ENCODE measurements at regions not wholly inside any gene's neighbourhood (a gene's known extent, or its start where the extent isn't known, plus 50 kb on each side); places are given as distances from the start of the nearest gene placed in this dataset.
A peak's percentile ranks its signal among the peaks of the same experiment; 100 is the strongest.
"Not testable (repeated sequence)": the region's sequence is repeated elsewhere in the genome, so short reads cannot be mapped to it uniquely, and the experiment has no call there.

DNA sequence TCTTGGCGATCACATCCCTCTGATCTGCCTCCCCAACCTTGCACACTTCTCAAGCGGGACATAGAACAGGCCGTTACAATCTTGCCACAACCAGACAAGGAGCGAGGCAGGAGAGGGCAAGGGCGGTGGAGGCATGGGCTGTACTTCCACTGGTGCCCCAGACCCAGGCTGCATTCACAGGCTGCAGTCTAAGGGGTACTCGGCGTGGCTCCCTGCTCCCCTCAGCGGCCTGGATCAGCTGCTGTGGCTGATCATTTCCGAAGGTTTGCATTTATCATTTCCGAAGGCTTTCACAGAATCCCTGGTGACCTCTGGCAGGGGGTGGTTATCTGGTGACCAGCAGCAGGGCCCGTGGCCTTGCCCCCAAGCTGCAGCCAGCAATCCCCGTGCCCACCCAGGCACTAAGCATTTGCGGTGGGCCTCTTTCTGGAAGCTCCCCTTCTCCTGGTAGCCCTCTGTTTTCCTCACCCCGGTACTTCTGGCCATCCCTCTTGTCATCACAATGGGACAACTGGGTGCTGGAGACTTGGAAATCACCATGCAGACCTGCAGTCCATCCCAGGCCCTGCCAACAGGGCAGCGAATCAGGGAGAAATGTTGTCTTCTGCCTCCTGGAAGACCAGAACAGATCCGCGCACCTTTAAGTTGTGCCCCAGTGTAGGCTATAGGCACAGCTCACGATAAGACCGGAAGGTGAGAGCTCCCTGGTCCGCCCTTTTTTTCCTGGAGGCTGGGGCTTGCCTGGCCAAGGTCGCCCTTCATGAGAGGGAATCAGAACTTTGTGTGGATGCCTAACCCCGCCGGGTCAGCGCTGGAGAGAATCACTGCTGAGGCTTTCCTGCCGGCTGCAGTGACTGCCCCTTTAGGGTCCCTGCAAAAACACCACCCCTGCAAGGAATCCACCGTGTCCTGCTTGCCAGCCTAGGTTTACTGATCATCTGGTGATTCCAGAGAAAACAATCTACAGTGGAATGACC lies 1739.1 kb downstream of the TP53TG3F start:
- no peak for DNase-seq

DNA sequence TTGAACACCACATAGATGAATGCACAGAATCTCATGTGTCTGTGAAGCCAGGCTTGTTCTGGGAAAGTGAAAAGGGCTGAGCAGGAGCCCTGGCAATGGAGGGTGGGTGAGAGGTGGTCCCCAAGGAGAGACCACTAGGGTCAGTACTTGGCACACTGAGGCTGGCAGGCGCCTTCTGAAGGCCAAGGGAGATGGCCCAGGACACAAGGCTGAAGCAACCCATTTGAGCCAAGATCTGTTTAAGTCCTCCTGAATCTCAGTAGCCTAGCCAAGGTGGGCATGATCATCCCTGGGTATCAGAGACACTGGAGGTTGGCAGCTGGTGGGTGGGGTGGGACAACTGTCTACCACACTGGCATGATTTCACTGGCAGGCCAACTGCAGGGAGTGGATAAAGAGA lies 1741.2 kb downstream of the TP53TG3F start:
- no peak for DNase-seq

DNA sequence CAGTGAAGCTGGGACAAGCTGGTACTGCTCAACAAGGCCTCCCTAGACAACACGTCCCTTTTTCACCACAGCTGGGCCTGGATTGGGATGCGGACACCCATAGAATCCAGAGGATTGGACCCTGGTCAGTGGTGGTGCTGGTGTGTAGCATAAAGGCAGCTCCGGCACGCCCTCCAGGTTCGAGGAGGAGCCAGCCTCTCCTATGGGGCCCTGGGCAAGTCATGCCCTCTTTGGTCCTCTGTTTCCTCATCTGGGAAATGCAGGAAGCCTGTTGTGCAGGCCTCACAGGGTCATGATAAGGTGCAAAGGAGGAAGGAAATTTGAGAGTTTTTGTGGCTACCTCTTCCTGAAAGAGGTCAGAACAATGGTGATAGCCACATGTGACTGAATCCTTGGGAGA lies 1741.7 kb downstream of the TP53TG3F start:
- DNase-seq, result no peak

DNA sequence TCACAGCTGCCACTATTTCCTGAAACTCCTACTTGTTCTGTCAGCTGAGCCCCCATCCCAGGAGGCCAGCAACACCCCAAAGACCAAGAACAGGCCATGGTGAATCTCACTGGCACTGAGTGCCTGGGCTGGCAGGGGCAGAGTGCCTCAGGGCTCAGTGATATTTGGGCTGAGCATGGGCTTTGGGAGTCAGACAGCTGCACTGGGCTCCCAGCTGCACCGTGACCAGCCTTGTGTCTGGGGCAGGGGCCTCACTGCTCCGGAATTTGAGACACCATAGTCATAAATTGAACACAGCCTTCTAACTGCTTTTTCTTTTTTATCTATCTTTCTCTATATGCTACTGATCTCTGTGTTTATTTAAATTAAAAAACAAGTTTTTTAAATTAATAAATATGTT lies 1744.2 kb downstream of the TP53TG3F start:
- no peak for DNase-seq

DNA sequence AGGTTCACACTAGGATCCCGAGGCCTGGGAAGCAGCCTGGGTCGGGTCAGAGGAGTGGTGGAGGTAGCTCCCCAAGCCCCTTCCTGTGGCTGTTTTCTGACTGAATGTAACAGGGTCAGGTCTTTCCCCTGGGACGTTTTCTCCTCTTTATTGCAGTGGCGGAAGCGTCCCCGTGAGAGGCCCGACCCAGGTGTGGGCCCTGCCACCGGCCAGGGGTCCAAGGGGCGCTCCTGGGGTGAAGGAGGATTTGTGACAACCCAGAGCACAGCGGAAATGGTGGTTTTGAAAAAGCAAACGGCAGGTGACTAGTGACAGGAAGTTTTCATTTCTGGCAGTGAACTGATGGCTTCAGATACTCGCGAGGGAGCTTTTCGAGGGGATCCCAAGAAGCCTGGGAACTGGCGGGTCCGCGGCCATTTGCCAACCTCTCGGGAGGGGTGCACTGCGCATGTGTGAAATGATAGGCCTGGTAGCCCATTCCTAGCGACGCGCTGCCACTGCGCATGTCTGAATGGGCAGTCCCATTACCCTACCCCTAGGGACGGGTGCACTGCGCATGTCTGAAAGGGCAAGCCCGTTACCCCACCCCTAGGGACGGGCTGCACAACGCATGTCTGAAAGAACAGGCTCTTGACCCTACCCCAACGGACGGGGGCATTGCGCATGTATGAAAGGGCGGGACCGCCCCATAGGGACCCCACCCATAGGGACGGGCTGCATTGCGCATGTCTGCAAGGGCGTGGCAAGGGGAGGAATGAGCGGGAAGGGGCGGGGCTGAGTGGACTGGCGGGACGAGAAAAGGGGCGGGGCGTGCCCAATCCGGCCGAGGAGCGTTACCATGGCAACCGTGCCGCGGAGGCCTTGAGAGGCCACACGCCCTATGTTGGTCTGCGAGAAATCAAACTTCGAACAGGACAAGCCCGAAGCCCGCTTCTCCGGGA lies 1747.9 kb downstream of the TP53TG3F start:
- DNase-seq, result peak; percentile 100

DNA sequence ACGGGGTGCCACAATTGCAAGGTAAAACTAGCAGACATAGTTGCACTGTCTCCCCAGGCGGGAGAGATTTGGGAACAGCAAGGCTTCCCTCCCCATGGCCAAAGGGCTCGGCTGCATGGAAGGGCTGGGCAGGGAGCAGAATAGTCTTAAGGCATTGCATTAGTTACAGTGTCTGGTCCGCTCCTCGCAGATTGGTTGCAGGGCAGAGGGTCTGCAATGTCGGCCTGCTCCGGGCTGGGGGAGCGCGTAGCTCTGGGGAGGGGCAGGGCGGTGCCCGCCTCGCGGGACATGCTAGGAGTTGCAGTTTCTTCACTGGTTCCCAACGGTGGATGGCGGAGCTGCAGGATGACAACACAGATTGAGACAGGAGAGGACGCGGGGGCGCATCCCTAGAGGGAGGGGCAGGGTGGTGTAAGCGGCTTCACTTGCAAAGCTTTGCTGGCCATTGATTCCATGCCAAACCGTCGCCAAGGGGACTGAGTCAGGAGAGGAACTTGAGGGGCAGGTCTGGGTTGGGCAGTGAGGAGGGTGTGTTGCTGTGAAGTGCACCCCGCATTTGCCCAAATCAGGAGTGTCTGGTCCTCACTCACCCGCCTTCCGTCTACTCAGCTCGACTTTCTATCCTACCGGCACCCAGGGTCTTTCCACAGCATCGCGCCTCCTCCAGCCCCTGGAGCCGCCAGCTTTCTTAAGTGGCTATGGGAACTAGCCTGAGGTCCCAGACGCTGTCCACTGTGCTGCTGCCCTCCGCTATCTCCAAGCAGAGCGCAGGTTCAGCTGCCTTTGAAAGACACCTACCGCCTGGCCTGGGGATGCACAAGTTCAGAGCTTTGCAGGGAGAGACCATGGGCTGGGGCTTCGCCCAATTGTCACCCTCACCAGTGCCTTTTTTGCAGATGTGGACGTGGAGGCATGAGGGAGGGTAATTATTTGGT lies 1748.9 kb downstream of the TP53TG3F start:
- peak; percentile 51 for DNase-seq

DNA sequence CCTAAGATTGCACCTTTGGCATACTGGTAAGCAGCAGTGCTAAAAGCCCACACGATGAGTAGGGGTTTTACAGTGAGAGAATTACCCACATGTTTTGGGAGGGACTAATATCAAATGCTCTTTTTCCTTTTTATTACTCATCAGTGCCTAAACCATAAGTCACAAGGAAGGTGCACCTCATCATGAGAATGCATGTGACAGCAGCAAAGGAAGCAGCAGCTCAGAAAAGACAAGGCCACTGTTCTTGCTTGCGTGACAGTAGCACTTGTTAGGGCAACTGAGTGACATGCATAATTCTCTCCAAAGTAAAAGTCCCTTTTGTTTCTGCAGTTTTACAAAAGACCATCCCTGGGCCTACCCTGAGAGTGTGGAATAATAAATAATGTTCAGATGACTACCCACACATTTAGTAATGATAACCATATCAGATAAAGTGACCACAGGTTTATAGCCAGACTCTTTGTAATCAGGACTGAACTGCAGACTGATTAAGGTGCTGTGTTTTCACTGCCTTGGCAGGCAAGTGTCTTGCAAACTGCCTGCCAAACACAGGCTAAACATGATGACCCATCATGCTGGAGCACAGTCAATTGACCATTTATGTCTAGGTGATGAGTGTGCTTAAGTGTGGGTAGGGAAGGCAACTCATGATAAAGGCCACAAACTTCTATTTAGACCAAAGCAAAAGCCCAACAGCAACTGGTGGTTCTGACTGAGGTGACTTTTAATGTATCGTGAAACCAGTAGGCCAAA lies 1751.4 kb downstream of the TP53TG3F start:
- peak; percentile 75 to 91 for DNase-seq

DNA sequence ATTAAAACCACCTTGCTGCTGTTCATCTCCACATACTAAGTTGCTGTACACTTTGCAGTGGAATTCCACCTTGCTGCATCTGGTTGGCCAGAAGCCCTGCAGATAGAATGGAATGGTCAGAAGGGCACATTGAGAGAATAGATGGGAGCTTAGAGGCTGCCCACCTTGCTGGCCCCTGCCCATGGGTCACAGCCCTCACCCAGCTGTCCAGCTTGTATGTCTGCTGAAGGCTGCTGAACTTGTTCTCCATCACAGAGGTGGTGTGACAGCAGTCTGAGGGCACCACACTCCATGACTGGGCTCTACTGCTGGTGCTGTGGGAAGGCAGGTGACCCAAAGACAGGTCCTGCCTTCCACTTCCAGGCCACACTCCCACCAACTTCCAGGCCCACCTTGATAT lies 1755.4 kb downstream of the TP53TG3F start:
- no peak for DNase-seq

DNA sequence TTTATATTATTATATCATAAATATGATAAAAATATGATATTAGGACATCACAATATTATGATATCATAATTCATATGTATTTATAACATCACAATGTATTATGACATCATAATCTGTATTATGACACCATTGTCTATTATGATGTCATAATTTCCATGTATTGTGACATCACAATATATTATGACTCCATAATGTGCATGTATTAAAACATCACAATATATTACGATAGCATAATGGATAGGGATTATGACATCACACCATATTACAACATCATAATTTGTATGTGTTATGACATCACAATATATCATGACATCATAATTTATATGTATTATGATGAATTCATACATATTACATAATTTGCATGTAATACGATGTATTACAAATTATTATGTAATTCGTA lies 1755.9 kb downstream of the TP53TG3F start:
- DNase-seq, result peak in 1 of 2 experiments; percentile 12

DNA sequence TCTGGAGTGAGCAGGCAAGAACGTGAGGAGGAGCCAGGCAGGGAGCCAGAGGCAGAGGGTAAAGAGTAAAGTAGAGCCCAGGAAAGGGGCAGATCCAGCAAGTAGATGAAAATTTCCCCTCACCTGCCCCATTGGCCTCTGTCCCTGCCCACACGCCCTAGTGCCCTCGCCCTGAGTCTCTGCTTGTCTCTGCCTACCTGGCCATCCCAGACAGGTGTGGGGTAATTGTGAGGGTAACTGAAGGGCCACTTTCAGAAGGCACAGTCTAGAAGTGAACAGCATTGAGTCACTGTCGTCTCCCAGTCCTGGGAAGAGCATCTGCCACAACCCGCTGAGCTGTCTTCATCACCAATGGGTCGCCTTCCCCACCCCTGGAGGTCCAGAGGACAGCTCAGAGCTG lies 1756.8 kb downstream of the TP53TG3F start:
- DNase-seq, result not testable (repeated sequence)

DNA sequence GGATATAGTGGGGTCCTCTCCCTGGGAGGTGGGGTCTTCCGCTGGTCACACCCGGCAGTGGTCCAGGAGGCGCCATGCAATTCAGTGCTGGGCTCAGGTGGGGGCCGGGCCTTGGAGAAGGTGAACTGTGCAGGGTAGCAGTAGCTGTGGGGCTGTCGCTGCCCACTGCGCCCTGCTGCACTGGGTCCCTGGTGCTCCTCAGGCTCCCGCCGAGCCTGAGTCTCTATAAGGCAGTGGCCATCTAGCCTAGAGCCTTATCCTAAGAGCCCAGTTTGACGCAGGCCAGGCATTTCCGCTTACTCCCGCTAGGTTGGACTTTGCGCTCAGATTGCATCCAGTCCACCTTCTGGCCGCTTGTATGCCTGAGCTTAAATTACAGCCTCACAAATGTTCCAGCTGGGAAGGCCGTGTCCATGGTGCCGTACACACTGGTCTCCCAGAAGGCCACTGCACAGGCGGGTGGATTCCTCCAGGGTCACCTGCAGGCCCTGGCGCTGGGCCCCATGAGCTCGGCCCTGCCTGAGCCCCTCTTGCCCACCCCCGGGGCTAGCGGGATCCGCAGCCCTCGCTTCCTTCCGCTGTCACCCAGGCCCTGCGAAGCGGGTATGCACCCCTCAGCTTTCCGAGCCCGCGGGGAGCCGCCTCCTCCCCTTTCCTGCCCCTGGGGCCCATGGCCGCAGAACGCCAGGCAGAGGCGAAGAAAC lies 1762.2 kb downstream of the TP53TG3F start:
- DNase-seq, result no peak

DNA sequence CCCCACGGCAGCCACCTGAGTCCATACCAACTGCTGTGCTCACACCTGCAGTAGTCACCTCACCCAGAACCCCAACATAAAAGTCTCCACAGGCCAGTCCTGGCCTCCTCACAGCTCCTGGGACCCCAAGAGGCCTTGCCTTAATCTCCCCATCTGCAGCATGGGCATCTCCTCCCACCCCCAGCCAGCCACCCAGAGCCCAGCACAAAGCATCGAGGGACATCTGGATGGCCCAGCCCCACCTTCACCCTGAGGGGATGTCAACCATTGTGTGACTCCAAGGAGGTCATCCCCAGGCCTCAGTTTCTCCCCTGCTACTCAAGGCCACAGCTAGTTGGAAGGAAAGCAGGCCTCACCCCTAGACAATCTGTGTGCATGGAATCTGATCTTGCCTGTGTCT lies 1775.3 kb downstream of the TP53TG3F start:
- DNase-seq, result no peak

DNA sequence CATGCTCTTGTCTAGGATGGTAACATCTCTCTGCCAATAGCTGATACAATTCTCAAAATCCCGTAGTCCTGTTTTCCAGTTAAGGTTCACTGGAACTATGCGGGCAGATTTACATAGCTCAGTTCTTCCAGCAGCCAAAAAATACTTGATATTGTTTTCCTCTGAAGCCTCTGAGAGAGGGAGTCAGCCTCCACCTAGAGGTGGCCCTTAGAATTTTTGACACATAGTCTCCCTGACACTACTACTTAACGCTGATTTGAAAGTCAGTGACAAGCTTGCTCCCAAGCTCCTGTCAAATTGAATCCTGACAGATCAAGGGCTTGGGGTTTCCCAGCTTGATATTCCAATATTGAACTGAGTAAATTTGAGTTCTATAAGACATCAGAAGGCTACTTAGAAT lies 1780.1 kb downstream of the TP53TG3F start:
- DNase-seq, result no peak

DNA sequence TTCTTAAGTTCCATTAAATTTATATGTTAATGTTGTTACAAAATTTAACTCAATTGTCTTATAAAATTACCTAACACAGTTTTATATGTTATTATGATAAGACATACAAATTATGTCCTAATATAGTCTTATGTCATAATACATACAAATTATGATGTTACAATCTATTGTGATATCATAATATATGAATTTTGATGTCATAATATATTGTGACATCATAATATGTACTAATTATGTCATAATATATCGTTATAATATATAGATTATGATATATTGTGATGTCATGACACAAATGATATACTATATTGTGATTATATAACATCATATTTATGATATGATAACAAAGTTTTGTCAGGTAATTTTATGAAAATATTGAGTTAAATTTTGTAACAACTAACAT lies 1789.6 kb downstream of the TP53TG3F start:
- no peak for DNase-seq

DNA sequence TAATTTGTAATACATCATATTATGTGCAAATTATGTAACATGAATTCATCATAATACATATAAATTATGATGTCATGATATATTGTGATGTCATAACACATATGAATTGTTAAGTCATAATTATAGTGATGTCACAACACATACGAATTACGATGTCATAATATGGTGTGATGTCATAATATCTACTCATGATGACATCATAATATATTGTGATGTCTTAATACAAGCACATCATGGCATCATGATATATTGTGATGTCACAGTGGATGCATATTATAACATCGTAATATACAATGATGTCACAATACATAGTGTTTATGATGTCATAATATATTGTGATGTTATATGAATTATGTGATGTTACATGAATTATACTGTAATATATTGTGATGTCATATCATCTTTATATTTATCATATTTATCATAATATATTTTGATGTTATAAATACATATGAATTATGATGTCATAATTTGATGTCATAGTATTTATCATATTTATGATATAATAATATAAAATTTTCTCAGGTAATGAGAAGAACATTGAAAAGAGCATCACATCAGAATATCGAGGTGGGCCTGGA lies 1793.0 kb downstream of the TP53TG3F start:
- peak; percentile 11 to 14 for DNase-seq

DNA sequence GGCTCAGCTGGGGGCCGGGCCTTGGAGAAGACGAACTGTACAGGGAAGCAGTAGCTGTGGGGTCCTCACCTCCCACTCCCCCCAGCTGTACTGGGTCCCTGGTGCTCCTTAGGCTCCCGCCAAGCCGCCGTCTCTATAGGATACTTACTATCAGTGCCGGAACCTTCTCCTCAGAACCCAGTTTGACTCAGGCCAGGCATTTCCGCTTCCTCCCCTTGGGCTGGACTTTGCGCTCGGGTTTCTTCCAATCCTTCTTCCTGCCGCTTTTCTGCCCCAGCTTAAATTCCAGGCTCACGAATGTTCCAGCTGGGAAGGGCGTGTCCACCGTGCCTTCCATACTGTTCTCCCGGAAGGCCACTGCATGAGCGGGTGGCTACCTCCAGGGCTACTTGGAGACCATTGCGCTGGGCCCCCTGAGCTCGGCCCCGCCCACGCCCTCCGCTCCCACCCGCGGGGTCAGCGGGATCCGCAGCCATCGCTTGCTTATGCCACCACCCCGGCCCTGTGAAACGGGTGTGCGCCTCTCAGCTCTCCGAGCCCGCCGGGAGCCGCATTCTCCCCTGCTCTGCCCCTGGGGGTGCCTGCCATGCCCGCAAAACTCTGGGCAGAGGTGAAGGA lies 1795.9 kb downstream of the TP53TG3F start:
- no peak for DNase-seq

DNA sequence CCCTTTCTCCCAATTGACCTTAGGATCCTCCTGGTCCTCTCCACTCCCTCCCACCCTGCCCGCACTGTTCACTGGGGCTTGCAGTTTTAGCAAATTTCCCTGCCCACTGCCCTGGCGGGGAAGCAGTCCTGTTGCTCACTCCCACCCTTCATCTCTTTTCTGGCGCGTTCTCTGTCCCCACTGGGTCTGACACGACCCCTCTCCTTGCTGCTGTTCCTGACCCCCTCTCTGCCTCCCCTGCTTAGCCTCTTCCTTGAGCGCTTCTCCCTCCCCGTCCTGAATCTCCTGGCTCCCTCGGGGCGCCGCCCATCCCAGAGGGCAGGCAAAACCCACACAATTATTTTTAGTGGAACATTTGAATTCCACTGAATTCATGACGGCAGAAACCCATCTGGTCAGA lies 1796.4 kb downstream of the TP53TG3F start:
- no peak for DNase-seq

DNA sequence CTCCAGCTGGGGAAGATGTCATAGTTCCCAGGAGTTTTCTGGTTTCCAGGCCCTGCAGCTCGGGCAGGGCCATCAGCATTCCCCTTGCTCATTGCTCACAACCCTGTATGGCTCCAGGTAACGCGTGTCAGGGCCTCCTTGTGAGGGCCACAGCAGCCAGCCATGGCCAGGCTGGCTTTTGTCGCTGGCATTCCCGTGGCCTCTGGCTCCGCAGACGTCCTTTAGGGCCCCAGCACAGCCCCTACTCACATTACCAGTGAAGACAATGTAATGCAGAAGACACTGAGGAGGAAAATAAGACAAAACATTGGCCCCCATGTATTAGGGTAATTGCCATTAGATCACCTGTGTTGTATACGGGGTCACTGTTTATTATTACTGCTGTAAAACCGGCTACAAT lies 1799.0 kb downstream of the TP53TG3F start:
- DNase-seq, result no peak

DNA sequence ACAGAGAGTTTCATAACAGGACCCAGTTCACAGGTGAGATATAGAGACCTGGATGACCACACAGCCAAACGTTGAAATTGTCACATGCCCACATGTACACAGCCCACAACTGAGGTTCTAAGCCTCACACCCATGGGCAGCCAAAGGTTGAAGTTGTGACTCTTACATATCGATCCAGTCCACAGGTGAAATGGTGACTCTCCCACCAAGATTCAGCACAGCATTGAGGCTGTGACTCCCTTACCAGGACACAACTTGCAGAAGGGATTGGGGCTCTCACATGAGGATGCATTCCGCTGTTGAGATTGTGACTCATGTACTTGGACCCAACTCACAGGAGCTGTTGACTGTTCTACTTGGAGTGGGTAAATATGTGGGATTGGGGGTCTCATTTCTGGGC lies 1836.4 kb downstream of the TP53TG3F start:
- no peak for DNase-seq

DNA sequence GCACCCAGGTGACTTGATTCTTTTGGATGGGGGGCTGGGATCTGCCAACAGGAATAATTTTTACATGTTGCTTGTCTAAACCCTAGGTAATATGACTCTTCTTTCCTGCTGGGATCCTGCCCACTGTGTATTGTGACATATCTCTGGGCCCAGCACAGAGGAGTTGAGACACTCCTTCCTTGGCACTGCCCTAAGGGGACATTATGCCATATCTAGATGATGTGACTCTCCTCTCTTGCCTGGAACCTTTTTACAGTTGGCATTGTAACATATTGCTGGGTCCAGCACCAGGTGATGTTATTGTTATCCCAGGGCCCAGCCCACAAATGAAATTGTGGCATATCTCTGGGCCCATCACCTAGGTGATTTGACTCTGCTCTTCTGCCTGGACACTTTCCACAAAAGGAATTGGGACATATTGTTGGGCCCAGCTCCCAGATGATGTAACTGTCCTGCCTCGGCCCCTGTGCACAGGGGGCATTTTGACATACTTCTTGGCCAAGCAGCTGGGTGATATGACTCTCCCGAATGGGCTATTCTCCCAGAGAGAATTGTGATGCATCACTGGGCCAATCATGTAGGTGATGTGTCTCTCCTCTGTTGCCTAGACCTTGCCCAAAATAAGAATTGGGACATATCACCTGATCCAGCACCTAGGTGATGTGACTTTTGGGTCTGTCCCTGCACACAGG lies 1837.7 kb downstream of the TP53TG3F start:
- DNase-seq, result no peak

All from NCI-H1930 (cell line).